Left renal pelvis (tissue), 4 donors: ENCODE measurements at regions not wholly inside any gene's neighbourhood (a gene's known extent, or its start where the extent isn't known, plus 50 kb on each side); places are given as distances from the start of the nearest gene placed in this dataset.
A peak's percentile ranks its signal among the peaks of the same experiment; 100 is the strongest.

ENCODE experiments used
- DNase-seq, 4 donors: peaks; one replicate each; pipeline ENCODE4 v3.0.0-alpha.2; 2013; ENCODE audit warnings: low read depth in 4 of 4, low spot score in 3 of 4

GRCh38 chr7:25862261-25863004, 289.6 kb upstream of the NFE2L3 start:
- DNase-seq, result peak; percentile 98 to 100 (median 99)

GRCh38 chr7:25863005-25863728, 288.8 kb upstream of the NFE2L3 start:
- no peak for DNase-seq

- no peak for DNase-seq
Measured at GRCh38 chr7:25863729-25864110, 288.3 kb upstream of the NFE2L3 start.

- DNase-seq, result no peak
Measured at GRCh38 chr7:25864511-25864910, 287.5 kb upstream of the NFE2L3 start.

GRCh38 chr7:25864943-25865751, 286.9 kb upstream of the NFE2L3 start:
- DNase-seq, result no peak

GRCh38 chr7:25868509-25868908, 283.5 kb upstream of the NFE2L3 start:
- no peak for DNase-seq

GRCh38 chr7:25870574-25870973, 281.4 kb upstream of the NFE2L3 start:
- no peak for DNase-seq

GRCh38 chr7:25876092-25876491, 275.9 kb upstream of the NFE2L3 start:
- DNase-seq, result no peak

- DNase-seq, result no peak
Measured at GRCh38 chr7:25877802-25878789, 273.9 kb upstream of the NFE2L3 start.

GRCh38 chr7:25879799-25880198, 272.2 kb upstream of the NFE2L3 start:
- no peak for DNase-seq

GRCh38 chr7:25881317-25882037, 270.5 kb upstream of the NFE2L3 start:
- no peak for DNase-seq

GRCh38 chr7:25882151-25882773, 269.7 kb upstream of the NFE2L3 start:
- DNase-seq, result no peak

- no peak for DNase-seq
Measured at GRCh38 chr7:25884265-25884828, 267.7 kb upstream of the NFE2L3 start.

GRCh38 chr7:25885057-25885576, 266.9 kb upstream of the NFE2L3 start:
- DNase-seq, result no peak

GRCh38 chr7:25886387-25887240, 265.4 kb upstream of the NFE2L3 start:
- no peak for DNase-seq

GRCh38 chr7:25887266-25887665, 264.7 kb upstream of the NFE2L3 start:
- DNase-seq, result no peak

- DNase-seq, result no peak
Measured at GRCh38 chr7:25887795-25888559, 264.0 kb upstream of the NFE2L3 start.
